HG03135 (cell line): ENCODE measurements at regions not wholly inside any gene's neighbourhood (a gene's known extent, or its start where the extent isn't known, plus 50 kb on each side); places are given as distances from the start of the nearest gene placed in this dataset.
"Not testable (repeated sequence)": the region's sequence is repeated elsewhere in the genome, so short reads cannot be mapped to it uniquely, and the experiment has no call there.

Experiments used
- ATAC-seq: cut with Tn5 transposase; IDR thresholded peaks from one replicate; pipeline ENCODE4 v1.9.1; 2021; ENCODE audit warnings: mild to moderate bottlenecking, moderate library complexity; ENCODE audit not compliant: unreplicated experiment

DNA sequence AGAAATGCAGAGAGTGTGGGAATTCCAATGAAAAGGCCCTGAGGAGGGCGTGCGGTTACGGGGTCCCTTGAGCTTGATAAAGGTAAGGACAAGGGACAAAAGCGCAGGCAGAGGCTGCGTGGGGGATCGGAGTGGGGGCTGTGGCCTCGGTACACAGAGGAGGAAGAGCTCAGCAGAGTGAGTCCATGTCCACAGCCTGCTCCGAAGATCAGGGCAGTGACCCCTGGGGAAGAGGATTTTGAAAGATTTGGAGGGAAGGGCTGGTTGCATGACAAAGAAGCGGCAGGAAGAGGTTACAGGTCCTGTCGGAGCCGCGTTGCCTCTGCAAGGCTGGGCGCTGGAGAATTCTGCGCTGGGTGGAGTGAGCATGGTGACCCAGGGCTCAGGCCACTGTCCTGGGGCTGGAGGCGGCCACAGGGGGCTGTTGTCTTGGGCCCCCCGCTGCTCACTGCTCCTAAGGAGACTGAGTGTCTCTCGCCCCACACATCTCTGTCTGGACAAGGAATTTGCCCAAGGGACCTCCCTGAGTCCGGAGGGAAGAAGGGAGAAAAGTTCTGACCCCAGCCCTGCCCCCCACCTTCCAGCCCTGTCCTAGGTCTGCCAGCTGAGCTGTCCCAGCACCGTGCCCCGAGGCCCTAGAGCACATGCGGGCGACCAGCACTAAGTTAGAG, 69.8 kb upstream of the INSIG1 start:
- ATAC-seq, result no peak

DNA sequence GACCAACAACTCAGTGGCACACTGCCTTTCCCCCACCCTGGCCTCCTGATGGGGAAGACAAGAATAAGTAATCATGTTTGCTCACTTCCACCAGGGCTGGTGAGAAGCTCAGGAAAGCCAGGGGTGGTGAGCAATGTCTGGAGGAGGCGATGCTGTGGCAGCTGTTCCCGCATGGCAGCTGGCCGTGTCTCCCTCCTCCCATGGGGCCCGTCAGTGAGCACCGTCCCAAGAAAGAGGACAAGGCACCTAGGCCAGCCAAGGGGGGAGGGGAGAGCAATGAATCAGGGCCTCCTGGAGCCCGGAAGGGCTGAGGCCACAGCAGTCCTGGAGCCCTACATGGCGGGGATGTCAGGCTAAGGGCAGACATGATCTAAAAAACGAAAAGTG, 69.2 kb upstream of the INSIG1 start:
- ATAC-seq, result no peak

DNA sequence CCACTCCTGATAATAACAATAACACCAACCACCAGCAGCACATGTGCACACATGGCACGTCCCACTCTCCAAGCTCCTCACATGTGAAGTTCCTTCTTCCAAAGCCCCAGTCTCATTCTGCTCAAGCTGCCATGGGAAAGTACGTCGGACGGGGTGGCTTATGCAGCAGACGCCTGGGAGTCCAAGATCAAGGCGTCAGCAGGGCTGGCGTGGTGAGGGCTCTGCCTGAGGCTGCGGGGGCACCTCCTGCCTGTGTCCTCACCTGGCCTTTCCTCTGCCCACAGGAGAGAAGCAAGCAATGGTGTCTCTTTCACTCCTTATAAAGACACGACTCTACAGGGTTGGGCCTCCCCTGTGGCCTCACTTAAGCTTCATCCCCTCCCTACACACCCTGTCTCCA, 68.8 kb upstream of the INSIG1 start:
- ATAC-seq, result no peak

DNA sequence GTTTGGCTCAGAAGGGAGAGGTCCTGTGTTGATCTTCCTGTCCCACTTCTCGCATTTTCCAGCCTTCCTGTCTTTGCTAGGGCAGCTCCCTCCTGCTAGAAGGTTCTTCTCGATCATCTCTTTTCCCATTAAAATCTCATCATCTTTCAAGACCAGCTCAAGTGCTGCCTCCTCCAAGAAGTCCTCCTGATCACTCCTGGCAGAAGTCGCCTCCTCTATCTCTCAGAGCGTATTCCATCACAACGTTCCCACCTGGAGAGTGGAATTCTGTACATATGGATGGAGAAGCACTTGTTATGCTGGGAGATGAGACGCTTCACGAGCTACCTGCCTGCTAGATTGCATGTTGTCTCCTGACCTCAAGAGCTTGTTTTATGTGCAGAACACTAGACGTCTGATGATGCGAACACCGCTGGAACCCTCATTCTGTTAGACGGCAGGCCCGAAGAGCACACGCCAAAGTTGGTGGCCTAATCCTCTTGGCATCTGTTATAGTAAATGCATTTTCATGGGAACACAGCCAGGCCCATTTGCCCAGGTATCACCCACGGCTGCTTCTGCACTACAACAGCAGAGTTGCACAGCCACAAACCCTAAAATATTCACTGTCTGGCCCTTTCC, 68.0 kb upstream of the INSIG1 start:
- ATAC-seq, result no peak

DNA sequence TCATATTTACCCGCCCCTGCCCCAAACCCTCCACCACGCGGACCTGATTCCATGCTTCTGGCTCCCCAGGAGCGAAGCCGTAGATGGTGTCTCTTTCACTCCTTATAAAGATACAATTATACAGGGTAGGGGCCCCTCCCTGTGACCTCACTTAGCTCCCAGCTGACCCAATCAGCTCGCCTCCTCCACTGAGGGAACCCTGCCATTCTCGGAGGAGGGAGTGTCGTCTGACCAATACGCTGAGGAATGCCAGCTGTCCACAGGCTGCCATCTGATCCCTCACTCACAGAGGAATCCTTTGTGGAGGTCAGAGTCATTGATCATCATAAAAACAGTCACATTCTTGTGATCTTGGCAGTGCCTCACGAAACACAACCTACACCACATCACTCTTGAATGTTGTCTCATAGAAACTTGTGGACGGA, 67.5 kb upstream of the INSIG1 start:
- no peak for ATAC-seq

DNA sequence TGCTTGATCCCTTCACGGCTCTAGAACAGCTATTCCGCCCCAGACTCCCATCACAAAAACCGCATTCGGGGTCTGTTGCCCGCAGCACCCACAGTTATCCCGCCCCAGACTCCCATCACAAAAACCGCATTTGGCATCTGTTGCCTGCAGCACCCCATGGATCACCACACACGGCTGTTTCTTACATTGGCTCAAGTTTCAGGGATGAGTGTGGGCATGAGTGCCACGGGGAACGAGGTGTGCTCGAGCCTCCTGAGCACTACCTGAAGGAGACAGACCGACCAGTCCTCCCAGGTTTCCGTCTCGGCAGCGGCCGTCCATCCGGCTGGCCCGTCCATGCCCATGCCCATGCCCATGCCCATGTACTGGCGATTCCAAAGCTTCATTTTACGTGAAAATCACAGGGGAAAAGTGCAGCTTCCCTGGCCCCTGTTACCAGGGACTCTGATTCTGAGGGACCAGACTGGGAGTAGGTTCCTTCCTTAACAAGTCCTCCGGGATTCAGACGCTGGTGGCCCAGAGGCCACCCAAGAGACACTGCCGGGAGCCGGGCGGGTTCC, 66.4 kb upstream of the INSIG1 start:
- ATAC-seq, result no peak

DNA sequence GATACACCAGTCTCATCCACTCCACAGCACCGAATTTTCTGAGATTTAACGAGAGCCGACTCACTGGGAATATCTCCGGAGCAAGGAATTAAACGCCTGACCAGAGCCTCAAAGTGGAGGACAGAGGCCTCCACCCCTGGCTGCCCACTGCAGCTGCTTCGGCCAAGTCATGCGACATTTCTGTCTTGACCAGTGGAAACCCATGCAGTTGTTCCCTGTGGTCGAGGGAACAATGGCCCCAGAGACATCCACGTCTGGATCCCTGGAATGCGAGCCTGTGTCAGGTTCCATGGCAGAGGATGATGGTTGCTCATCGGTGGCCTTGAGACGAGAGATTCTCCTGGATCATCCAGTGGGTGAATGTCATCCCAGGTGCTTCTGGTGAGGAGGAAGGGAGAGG, 65.7 kb upstream of the INSIG1 start:
- no peak for ATAC-seq

DNA sequence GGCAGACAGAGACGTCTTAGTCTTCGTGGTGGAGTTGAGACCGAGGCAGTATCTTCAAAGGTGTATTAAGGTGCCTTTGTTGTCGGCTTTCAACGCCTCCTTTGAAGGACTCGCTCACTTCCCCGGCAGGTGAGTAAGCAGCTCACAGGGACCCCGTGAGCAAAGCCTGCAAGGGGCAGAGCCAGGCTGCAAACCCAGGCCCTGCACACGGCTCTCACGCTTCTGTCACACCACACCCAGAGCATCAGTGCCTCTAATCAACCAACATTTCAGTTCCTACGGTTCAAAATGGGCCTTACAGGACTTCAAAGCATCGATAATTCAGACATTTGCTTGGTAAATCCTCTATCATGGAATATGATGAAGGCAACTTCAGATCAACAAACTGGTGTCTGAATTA, 64.8 kb upstream of the INSIG1 start:
- ATAC-seq, result no peak

DNA sequence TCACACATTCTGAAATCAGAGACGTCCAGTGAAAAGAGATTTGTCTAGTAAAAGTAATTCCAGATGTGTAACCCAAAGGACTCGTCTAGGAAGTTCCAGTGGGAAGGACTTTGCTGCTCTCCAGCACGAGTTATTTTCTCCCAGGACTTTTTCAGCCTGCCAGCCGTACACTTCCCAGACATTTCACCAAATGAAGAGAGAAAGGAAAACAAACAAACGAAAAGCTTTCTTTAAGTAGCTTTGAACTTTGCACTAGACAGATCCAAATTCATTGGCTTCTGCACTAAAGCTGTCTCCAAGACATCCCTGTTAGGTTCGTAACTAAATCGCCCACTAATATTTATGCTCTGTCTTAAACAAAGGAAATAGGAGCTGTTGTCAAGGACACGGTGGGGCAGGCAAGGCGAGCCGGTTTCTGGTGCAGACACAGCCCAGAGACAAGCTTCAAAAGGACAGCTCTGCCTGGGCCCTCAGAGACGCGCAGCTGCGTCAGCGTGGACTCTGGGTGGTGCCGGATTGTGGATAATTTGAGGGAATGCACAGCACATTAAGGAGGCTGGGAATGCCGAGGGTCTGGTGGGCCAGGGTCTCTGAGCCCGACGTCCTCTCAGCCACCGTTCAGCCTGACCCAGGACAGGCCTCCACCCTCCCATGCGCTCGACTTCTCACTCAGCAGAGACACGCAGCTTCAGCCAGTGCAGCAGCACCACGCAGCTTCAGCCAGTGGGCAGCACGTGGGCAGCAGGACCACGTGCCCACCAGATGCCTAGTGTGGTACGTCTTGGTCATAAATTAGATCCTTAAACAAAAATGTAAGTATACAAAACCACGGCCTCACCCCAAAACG, 64.1 kb upstream of the INSIG1 start:
- no peak for ATAC-seq

DNA sequence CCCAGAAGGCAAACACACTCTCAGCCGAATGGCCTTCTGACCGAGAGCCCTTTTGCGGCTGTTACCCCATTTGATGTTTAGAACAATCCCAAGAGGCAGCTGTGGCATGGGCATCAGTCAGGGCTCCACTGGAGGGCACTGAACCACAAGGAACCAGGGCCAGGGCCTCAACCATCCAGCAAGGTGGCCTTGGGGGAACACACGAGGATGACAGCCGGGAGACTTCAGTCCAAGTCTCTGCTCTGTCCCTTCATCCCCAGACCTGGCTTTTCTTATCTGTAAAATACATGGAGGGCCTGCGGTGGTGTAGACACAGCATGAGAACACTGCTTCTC, 63.6 kb upstream of the INSIG1 start:
- ATAC-seq, result no peak

DNA sequence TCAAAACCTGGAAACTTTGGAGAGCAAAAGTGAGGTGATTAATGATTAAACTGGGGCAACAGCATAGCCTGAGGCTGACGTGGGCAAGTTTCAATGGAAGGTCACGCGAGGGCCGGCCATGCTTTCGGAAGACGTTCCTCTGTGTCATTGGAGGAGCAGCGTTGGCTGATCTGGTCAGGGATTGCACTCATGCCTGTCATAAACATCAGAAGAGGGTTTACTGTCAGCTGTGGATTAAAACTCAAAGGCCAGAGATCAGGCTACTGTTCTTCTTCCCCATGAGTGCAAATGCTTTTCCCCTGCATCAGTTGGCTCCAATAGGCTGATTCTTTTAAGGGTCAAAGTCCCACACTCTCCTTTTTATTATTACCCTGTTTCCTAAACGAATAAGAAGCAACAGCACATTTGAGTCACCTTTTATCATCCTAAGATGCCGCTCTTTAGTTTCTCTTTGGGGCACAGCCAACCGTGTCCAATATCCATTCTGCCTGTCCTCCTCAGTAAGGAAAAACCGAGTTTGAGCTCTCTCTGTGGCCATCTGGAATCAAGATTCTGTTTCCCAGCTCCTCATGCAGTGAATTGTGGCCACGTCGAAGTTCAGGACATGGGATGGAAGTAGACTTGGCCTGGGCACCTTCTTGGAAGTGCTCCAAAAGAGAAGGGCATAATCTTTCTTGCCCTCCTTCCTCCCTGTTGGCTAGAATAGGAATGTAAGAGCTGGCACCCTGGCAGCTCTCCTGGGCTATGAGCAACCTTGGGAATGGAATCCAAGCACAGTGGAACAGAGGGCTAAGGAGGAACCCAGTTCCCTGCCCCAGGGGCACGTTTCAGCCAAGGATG, 62.5 kb upstream of the INSIG1 start:
- no peak for ATAC-seq

DNA sequence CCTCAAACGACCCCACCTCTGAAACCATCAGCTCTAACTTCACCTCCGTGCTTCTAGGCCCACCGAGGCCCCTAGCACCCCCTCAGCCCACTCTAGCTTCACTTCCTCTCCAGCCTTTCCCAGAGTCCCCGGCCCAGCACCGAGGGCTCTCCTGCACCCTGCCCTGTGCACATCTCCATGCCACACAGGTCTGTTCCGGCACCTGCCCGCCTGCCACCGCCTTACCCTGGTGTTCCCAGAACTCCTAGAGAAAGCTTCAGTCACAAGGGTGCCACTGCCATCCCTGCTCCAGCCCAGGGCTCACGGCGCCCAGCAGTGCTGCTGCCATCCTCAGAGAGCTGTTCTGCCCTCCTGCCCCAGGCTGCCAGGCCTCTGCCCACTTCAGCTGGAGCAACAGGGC, 61.3 kb upstream of the INSIG1 start:
- no peak for ATAC-seq

DNA sequence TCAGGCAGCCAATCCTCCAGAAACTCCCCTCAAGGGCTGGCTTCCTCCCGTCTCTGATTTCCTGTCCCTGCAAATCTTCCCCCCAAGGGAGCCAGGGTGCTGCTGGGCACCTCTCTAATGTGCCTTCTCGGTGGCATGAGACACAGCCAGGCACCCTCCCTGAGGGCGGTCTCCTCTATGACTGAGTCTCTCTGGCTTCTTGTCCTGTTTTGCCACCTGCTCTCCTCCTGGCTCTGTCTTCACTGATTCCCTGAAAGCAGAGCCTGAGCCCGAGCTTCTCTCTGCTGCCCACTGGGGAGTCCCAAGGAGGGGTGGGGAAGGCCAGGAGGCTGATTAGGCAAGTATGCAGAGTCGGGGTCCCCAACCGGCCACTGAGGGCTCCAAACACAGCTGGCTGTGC, 60.4 kb upstream of the INSIG1 start:
- no peak for ATAC-seq

DNA sequence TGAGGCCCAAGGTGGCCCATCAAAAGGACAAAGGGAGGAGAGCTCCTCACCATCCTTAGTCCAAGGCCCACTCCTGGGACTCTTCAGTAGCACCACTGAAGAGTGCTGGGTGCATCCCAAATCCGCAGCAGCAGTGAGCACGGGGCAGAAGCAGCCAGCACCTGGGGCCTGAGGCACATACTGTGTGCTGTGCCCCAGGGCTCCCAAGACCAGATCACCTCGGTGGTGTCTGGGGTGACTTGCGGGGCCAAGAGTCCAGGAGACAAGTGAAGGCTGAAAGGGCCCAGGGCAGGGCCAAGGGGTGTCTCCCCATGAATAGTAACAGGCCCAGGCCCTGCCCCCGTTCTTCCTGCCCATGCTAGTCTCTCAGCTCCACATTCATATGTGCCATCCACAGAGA, 59.9 kb upstream of the INSIG1 start:
- ATAC-seq, result no peak

DNA sequence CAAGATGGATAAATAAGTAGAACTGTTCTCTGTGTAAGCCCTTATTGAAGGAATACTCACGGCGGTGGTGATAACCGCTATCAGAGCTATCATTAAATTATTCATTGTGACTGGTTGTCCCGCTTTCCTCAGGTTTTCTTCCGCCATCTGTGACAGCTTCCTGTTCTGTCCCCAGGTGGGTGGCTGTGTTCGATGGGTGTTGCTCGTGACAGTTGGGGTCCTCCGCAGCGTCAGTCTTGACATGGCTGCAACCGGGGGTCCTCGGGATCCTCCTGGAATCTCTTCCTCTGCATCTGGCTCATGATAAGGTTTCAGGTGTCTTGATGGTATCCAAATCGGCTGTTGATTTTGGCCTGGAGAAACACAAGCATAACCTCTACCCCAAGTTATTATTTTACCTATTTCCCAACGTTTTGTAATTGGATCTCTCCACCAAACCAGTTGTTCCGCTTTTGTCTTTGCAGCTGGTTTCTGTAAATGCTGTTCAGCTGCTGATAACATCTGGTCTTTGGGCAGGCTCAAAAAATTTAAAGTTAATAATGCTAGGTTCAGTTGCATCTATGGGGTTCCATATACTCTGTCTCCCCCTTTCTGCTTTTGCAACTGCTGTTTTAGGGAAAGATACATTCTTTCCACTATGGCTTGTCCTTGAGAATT, 58.1 kb upstream of the INSIG1 start:
- not testable (repeated sequence) for ATAC-seq

DNA sequence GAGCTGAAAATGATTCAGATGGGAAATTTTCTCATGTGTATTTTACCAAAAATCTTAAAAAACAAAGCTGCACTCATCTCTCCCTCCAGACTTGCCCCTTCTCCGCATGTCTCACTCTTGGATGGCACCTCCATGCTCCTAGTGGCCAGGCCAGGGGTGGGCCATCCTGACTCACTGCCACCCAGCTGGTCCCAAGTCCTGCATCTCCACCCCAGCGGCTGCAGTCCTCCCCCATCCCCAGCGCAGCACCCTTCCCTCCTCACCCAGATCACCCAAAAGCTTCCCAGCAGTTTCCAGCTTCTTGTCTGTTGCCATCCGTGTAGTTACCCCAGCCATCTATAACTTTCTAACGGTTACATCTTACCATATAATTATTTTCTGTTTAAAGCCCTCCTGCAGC, 53.0 kb upstream of the INSIG1 start:
- ATAC-seq, result no peak

DNA sequence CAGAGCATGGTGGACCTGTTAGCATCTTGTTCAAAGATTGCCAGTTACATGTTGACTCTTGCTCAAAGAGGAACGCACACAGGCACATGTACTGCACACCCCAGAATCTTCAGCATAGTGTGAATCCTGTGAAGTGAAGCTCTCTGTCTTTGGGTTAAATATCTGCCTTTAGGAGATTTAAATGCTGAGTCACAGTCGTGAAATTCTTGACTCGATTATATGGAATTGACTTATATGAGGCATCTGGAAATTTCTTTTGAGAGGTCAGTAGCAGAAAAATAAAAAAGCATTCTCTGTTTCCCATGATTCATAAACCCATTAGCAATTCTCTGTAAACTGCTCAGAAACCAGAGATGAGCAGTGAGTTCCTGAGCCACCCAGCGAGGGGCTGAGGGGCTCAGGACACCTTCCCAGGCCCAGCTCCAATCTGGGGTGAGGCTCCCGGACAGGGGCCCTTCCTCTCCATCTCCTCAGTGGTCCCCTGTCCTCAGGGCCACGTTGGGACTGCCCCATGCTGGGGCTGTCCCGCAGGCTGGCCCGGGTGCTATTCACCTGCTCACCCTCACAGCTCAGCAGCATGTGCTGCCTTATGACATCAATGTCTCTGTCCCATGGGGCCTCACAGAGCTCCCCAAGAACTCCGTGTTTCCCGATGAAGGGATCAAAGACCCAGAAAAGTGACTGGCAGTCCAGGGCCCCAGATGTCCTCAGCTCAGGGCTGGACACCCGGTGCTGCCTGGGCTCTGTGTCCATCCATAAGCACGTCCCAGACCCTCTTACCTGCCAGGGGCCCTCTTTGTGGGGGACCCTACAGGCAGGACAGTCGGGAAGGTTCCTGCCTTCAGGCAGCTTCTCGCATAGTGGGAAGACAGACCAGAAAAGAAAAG, 50.0 kb upstream of the INSIG1 start:
- ATAC-seq, result no peak
